ENCODE measurements at regions not wholly inside any gene's neighbourhood (a gene's known extent, or its start where the extent isn't known, plus 50 kb on each side); places are given as distances from the start of the nearest gene placed in this dataset.

DNA sequence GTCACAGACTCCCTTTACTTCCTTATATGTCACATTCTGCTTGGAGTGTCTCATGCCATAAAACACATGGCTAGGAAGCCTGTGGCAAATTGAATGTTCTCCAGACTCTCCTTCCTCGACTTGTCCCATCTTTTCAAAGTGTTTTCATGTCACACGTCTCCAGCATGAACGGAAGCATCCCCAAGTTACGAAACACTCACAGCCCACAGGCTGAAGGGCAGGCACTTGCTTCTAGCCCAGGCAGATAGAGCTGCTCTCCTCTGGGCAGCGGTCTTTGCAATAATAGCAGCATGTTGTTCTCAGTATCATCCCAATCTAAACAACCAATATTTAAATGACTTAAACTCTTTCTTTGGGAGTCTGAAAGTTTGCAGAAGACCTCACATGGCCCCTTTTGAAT is 85.3 kb upstream of the ADAMTS9 start:
- no peaks in the 10 kb centered on the region for H3K9me3 ChIP-seq
- no peaks in the 10 kb centered on the region for H4K20me1 ChIP-seq (ENCODE audit: insufficient read depth)
- no peaks in the 10 kb centered on the region for H3K79me2 ChIP-seq (ENCODE audit: insufficient read depth)
- H3K4me2 ChIP-seq: no peak overlapping the region
- no peaks in the 10 kb centered on the region for H3K27me3 ChIP-seq (ENCODE audit: insufficient read depth)
- H3K4me3 ChIP-seq (ENCODE audit: low read depth in 2 of 2, low read length in 1 of 2): no peak overlapping the region
- no peak overlapping the region for H2AFZ ChIP-seq (ENCODE audit: low read depth)
- no peaks in the 10 kb centered on the region for H3K9me2 ChIP-seq
- H3K4me1 ChIP-seq (ENCODE audit: control insufficient read depth in 1 of 2, insufficient read depth in 2 of 2, low read depth in 1 of 2, low read length in 1 of 2): no peaks in the 10 kb centered on the region; a peak in 1 of 4 replicates
- no peak overlapping the region for H3K27ac ChIP-seq (ENCODE audit: low read depth in 2 of 2, low read length in 1 of 2)
- POLR2A ChIA-PET: no interaction called here
- WGBS (ENCODE audit: low lambda C conversion rate): 75% methylated on average over 5 of the region's 5 CpGs
- DNase-seq: no peak
- no peak overlapping the region for H3K9ac ChIP-seq
- CTCF ChIA-PET: no interaction called here
- TF ChIP-seq GABPA (IDR thresholded peaks at IDR 0.05; ENCODE audit: low read depth): no peak
- TF ChIP-seq SIN3A (IDR thresholded peaks at IDR 0.05; ENCODE audit: borderline replicate concordance, low read depth, low read length): no peak
- TF ChIP-seq FOSL2 (IDR thresholded peaks at IDR 0.05; ENCODE audit: borderline replicate concordance, low read depth): no peak
- TF ChIP-seq, protein P1, sequence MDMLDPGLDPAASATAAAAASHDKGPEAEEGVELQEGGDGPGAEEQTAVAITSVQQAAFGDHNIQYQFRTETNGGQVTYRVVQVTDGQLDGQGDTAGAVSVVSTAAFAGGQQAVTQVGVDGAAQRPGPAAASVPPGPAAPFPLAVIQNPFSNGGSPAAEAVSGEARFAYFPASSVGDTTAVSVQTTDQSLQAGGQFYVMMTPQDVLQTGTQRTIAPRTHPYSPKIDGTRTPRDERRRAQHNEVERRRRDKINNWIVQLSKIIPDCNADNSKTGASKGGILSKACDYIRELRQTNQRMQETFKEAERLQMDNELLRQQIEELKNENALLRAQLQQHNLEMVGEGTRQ (IDR thresholded peaks at IDR 0.05; ENCODE audit: borderline replicate concordance, low read depth, low read length): no peak
- TF ChIP-seq SMC3 (IDR thresholded peaks at IDR 0.05; ENCODE audit: low read depth, low read length): no peak
- TF ChIP-seq FOXJ3 (CRISPR knock-in tag; IDR thresholded peaks at IDR 0.05): no peak
- TF ChIP-seq, protein P2, sequence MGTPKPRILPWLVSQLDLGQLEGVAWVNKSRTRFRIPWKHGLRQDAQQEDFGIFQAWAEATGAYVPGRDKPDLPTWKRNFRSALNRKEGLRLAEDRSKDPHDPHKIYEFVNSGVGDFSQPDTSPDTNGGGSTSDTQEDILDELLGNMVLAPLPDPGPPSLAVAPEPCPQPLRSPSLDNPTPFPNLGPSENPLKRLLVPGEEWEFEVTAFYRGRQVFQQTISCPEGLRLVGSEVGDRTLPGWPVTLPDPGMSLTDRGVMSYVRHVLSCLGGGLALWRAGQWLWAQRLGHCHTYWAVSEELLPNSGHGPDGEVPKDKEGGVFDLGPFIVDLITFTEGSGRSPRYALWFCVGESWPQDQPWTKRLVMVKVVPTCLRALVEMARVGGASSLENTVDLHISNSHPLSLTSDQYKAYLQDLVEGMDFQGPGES (IDR thresholded peaks at IDR 0.05; ENCODE audit: low read depth, low read length): no peak
- TF ChIP-seq EP300 (IDR thresholded peaks at IDR 0.05; ENCODE audit: borderline replicate concordance in 1 of 2, low read depth in 1 of 2, low read length in 1 of 2): no peak
- TF ChIP-seq, protein P3, sequence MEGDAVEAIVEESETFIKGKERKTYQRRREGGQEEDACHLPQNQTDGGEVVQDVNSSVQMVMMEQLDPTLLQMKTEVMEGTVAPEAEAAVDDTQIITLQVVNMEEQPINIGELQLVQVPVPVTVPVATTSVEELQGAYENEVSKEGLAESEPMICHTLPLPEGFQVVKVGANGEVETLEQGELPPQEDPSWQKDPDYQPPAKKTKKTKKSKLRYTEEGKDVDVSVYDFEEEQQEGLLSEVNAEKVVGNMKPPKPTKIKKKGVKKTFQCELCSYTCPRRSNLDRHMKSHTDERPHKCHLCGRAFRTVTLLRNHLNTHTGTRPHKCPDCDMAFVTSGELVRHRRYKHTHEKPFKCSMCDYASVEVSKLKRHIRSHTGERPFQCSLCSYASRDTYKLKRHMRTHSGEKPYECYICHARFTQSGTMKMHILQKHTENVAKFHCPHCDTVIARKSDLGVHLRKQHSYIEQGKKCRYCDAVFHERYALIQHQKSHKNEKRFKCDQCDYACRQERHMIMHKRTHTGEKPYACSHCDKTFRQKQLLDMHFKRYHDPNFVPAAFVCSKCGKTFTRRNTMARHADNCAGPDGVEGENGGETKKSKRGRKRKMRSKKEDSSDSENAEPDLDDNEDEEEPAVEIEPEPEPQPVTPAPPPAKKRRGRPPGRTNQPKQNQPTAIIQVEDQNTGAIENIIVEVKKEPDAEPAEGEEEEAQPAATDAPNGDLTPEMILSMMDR (IDR thresholded peaks at IDR 0.05): no peak
- no peak for TF ChIP-seq RCOR1 (IDR thresholded peaks at IDR 0.05; ENCODE audit: low read length)
- H3F3A ChIP-seq (replicated peaks; ENCODE audit: insufficient read depth): no peaks in the 10 kb centered on the region
- H3K36me3 ChIP-seq (replicated peaks in 1 of 2; ENCODE audit: control insufficient read depth in 1 of 2, insufficient read depth in 2 of 2, low read length in 1 of 2): no peaks in the 10 kb centered on the region

DNA sequence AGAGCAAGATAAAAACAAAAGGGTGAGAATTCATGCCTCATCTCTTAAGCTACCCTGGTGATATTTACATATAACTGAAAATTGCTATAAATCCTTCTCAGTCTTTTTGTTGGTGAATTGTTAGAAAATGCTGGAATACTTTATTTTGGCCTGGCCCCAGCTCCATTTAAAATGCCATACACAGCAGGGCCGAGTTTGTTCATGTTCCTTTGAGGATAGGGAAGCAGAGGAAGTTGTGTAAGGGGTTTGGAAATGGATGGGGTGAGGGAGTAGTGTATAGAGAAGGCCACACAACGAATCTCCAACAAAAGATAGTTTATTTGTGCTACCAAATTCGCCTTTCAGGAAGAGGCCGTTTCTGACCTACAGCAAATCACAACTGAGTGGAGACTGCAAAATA is 78.6 kb upstream of the ADAMTS9 start:
- DNase-seq: no peak
- Histone ChIP-seq H3K79me2 (ENCODE audit: insufficient read depth) (no peaks in the 10 kb centered on the region), H3K9ac (no peak overlapping the region), H3K4me2 (no peak overlapping the region), H3K36me3 (replicated peaks in 1 of 2; ENCODE audit: control insufficient read depth in 1 of 2, insufficient read depth in 2 of 2, low read length in 1 of 2) (no peaks in the 10 kb centered on the region), H3K9me2 (no peaks in the 10 kb centered on the region), H3K9me3 (no peaks in the 10 kb centered on the region), H2AFZ (ENCODE audit: low read depth) (no peak overlapping the region), H3F3A (replicated peaks; ENCODE audit: insufficient read depth) (no peaks in the 10 kb centered on the region), H3K27me3 (ENCODE audit: insufficient read depth) (no peaks in the 10 kb centered on the region), H3K27ac (ENCODE audit: low read depth in 2 of 2, low read length in 1 of 2) (no peak overlapping the region), H3K4me3 (ENCODE audit: low read depth in 2 of 2, low read length in 1 of 2) (no peak overlapping the region), H3K4me1 (ENCODE audit: control insufficient read depth in 1 of 2, insufficient read depth in 2 of 2, low read depth in 1 of 2, low read length in 1 of 2) (peaks cover 0 to 3% of the 10 kb centered on the region in 2 experiments; a peak in 1 of 4 replicates), H4K20me1 (ENCODE audit: insufficient read depth) (no peaks in the 10 kb centered on the region)
- WGBS (ENCODE audit: low lambda C conversion rate): 47% methylated on average over 4 of the region's 4 CpGs
- CTCF ChIA-PET: no interaction called here
- POLR2A ChIA-PET: no interaction called here
- TF ChIP-seq, protein P3 (IDR thresholded peaks at IDR 0.05): no peak
- TF ChIP-seq RXRA (IDR thresholded peaks at IDR 0.05; ENCODE audit: borderline replicate concordance, low read depth): no peak
- TF ChIP-seq CHD2 (IDR thresholded peaks at IDR 0.05; ENCODE audit: low read length, partially characterized antibody): no peak
- no peak for TF ChIP-seq EP300 (IDR thresholded peaks at IDR 0.05; ENCODE audit: borderline replicate concordance in 1 of 2, low read depth in 1 of 2, low read length in 1 of 2)
- no peak for TF ChIP-seq FOXM1 (IDR thresholded peaks at IDR 0.05; ENCODE audit: low read depth)
- no peak for TF ChIP-seq POLR2AphosphoS5 (IDR thresholded peaks at IDR 0.05; ENCODE audit: low read depth, low read length)
- no peak for TF ChIP-seq TCF12 (IDR thresholded peaks at IDR 0.05)
- TF ChIP-seq RCOR1 (IDR thresholded peaks at IDR 0.05; ENCODE audit: low read length): no peak
- TF ChIP-seq, protein P4, sequence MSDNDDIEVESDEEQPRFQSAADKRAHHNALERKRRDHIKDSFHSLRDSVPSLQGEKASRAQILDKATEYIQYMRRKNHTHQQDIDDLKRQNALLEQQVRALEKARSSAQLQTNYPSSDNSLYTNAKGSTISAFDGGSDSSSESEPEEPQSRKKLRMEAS (IDR thresholded peaks at IDR 0.05; ENCODE audit: low read depth): no peak
- TF ChIP-seq GATA2 (CRISPR knock-in tag; IDR thresholded peaks at IDR 0.05): no peak
- TF ChIP-seq NFIC (IDR thresholded peaks at IDR 0.05; ENCODE audit: borderline replicate concordance): no peak
- TF ChIP-seq SMC3 (IDR thresholded peaks at IDR 0.05; ENCODE audit: low read depth, low read length): no peak
- TF ChIP-seq GABPA (IDR thresholded peaks at IDR 0.05; ENCODE audit: low read depth): no peak
